ENCODE measurements at regions not wholly inside any gene's neighbourhood (a gene's known extent, or its start where the extent isn't known, plus 50 kb on each side); places are given as distances from the start of the nearest gene placed in this dataset.

DNA sequence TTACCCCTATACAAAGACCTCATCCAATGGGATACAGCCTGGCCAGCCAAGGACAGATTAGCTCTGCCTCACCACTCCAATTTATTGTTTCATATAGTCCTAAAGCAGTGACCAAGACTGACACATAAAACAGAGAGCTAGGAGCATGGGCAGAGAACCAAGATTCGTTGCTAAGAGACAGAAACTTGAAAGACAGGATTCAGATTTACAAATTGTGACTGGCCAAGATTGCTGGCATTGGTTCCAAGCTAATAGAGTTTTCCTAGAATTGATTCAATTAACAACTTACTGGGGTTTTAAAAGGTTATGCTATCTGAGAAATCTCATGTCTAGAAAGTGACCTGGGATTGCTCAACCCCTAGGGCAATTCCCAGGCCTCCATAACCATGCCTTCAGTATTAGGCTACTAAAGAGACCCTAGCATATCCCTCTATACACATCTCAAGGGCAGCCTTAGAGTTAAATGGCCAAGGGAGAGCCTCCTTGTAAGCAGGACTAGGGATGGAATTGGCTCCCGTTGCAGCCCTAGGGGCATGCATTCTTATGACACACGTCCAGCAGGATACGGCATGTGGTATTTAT lies 75.6 kb downstream of the ICOS start:
- peak in 19 of 56 donors; percentile 2 to 62 (median 25) for DNase-seq

DNA sequence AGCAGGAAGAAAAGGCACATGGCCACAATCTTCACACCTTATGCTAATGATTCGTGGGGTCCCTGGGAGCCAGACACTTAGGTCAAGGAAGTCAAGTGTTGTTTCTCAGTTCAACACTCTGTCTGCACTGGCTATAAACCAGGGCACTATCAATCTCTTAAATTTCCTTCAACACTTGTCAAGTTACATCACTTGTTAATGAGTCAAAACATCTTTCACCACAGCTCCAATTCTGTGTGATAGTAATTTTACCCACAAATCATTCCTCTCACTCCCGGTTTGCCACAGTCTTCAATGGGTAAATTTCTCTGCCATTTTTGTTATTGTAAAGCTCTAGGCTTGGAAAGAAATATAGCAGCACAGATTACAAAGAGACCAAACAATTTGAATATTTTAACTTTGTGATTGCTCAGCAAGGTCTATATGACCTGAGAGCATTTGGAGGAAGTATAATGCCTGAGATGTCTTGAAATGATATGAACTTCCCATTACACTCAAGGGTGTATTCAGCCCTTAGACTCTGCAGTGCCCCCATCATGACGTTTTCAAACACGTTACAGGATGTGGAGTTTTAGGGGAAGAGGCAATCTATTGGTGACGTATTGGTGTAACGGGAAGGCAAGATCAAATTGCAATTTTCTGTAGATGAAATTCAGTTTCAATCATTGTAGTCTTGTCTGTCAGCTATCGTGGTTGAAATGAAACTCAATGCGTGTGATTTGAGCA lies 78.7 kb downstream of the ICOS start:
- DNase-seq: no peak

DNA sequence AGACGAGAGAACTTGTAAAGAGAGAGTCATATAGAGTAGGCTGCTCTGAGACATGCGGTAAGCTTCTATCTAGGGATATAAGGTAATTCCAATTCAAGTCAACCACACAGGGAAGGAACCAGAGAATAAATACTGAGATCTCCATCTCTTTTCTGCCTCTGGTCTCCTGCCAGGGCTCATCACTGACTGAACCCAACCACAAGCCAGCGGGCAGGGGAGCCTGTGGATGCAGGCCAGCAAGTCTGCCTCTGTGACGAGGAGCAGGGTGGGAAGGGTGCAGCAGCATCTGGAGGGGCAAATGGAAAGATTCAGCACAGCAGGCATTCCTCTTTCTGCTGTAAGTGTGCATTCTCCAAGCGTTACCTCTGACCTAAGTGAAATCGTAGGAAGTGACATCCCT lies 82.2 kb downstream of the ICOS start:
- DNase-seq: no peak

DNA sequence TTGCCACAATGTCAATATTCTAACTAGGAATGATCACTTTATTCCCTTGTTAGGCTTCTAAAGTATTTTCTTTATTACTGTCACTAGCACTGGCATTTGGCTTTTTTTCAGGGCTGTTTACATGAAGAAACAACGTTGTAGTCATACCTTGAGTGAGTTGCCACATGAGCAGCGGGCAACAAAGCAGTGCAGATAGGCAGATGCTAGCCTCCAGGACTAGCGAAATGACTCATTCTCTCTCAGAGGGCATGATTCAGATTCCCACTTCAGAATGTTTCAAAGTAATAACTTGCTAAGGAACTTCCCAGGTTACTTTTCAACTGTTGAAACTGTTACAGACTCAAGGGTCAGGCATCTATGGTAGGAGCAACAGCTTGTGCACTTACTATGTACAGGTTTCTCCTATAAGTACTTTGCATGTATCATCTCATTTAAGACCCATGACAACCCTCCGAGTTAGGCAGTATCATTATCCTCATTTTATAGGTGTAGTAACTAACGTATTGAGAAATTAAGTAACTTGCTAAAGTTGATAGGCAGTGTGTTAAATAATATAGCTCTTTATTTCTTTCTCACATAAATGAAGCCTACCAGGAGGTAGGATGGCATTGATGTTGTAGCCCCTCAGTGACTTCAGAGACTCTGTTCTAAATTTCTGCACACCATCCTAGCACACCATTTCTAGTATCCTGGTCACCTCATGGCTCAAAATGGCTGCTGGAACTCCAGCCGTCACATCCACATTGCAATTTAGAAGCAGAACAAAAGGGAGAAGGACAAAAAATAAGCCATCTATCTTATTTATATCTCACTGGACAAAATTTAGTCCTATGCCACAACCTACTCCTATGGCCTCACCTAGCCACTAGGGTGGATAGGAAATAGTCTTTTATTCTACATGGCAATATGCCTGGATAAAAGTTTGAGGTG lies 83.3 kb downstream of the ICOS start:
- no peak for DNase-seq

DNA sequence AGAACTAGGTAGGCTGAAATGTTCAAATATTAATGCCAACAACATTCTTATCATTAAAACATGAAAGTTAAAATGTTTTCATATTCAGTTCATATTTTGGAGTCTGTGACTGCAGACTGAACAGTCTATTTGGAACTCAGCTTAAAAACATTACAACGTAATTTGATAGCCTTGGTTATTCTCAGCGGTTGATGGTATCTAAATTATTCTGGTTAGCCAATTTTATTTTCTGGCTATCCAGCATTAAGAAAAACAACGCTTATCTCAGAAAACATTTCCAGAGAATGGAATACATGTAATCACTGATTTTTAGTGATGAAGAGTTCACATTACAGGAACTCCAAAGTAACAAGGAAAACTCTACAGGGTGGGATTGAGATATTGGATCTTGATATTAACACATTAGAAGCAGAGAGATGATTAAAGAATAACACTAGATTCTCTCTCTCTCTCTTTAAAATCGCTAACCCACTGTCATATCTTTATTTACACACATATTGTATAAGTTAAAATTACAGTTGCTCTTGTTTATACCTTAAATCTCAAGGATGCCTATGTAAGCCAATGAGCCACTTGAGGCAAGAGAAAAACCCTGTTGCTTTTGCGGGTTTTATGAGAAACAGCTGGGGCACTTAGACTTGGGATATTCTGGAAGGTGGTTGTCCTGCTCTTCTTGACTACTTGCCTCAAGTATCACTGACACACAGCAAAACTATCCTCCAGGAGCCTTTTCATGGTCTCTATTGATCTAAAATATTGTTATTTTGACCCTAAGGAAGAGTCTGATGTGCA lies 84.9 kb downstream of the ICOS start:
- DNase-seq: no peak

DNA sequence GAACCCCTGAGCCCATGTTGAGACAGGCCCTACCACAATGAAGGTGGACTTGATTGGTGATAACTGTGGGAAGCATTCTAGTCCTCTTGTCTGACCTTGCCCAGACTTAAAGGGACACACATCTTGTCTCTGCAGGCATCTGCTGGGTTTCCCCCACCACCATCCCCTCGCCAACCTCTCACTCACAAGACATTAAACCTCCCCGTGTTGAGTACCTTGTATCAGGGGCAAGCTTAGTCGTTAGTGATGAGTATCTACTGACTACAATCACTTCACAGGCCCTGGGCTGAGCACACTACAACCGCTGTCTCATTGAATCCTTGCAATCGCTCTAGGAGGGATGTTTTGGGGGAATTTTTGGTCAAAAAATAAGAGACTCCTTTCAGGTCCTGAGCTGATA lies 86.0 kb downstream of the ICOS start:
- DNase-seq: no peak

DNA sequence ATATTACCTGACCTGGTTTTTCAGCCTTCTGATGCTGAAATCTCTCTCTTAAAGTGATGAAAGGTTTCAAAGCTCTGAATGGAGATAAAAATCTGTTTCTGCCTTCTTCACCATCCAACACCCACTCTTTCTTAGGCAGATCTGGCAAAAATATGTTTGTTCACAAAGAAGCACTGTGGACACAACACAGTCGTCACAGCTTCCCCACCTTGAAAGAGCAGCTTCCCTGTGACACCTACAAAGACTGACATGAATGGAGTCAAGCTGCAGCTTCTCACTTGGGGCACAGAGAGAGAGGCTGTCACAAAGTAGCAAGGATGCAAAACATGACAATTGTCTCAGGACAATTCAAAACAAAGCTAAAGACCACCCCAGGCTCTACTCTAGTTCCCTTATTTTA lies 86.5 kb downstream of the ICOS start:
- DNase-seq: no peak

DNA sequence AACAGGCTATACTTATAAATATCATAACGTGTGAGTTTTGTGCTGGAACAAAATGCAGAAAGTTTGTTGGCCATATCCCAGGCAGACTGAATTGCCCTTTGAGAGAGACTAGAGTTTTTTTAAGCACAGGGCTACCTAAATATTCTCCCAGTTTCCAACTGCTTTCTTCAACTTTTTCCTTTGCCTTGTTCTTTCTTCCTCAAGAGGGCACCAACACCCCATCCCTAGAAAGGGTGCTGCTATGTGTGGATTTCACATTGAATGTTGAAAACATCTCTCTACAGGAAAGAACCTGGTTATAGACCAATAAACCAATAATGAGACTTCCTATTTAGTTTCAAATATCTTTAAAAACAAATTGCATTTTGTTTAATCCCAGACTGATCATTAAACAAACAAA lies 87.9 kb downstream of the ICOS start:
- DNase-seq: peak in 6 of 56 donors; percentile 0 to 42 (median 4)

DNA sequence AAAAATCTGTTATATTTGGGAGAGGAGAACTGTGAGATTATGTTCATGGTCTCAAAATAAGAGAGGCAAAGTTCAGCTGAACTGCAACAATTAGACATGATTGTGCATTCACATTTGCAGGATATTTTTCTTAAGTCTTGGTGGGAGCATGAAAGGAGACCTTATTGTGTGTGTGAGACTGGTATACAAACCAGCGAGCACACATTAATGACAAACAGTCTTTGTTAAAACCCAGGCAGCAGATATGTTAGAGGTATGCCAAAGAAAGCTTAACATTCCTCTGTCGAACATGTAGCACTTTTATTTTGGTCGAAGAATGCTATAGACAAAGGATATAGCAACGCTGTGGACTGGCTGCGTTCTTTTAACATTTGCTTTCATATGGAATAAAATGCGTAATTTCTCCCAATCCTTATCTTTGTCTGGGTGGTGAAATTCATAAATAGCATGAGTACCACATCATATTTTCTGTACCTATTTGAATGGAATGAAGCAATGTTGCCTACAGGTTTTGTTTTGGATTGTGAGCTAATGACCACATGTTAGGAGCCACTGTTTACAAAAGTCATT lies 88.4 kb downstream of the ICOS start:
- DNase-seq: no peak

DNA sequence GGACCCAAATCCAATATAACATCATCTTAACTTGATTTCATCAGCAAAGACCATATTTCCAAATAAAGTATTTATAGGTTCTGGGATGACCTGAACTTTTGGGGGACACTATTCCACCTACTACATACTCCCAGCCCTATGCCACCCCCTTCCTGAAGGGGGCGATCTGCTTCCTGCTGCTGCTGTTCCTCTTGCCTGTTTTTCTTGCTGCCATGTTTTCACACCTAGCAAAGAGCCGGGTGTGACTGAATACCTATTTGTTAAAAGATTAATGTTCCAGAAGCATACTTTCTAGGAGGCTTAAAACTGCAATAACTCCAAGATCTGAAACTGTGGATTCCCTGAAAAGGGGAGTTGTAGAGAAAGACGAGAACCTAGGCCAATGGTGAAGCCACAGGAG lies 89.7 kb downstream of the ICOS start:
- DNase-seq: no peak

DNA sequence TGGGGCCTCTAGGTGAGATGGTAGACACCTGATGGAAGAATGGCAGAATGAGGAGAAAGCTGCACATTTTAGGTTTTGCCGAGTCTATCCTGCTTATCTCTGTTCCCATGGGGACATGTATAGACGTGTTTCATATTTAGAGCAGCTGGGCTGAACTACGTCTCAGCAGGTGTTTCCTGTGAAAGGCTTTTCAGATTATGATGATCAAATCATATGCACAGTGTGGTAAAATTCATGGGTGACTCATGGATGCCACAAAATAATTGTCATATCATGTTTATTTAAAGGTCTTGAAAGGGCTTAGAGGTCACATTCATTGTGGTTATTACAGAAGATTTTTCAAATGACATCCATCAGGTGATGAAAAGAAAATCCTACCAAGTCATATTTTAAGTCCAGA lies 90.5 kb downstream of the ICOS start:
- DNase-seq: no peak

DNA sequence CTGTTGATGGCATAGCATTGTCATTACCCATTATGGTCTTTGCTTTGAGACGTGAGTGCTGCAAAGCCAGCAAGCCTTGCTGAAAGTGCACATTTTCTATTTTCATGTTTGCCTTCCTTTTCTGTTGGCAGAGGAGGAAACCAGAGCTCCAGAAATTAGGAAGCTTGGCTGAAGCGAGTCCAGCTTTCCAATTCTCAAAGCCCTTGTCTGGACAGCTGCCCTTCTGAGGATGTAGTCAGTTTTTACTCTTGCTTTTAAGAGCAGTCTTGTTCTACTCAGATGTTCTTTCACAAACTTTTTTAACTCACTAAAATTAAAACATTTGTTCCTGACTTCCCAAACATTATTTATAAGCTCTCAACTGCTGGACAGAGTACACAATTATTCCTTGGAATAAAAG lies 93.8 kb downstream of the ICOS start:
- DNase-seq: peak in 2 of 56 donors; percentile 26 to 38

DNA sequence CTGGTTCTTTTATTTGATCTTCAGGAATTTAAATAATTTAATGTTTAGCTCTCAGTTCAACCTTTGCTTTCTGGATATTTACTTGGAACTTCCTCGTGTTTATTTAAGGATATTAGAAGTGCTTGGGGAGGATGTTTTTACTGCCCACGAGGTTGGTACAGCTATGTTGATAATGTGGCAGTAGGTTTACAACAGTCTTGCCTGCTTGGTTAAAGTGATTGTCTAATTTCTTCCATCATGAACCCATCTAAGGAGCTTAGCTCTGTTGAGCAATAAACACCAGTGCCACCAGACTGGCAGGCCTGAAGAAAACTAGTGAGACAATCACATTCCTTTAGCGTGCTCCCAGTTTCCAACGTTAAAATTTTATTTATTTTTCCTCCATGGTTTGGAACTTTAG lies 94.5 kb downstream of the ICOS start:
- DNase-seq: no peak

DNA sequence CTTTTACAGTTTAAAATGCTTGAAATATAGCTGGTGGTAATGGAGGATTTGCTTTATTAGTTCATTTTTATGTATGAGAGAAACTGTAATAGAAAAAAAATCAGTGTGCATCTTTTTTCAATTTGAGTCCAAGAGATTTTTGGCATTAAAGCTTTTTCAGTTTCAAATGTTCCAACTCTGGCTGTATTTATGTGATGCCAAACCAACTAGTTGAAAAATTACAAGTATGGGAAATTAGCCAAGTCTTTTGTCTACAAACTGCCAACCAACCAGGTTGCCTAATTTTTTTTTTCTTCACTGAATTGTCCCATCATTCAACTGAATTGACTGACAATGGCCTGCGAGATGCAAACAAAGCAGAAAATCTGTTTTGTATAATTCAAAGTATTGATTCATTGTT lies 95.7 kb downstream of the ICOS start:
- no peak for DNase-seq

DNA sequence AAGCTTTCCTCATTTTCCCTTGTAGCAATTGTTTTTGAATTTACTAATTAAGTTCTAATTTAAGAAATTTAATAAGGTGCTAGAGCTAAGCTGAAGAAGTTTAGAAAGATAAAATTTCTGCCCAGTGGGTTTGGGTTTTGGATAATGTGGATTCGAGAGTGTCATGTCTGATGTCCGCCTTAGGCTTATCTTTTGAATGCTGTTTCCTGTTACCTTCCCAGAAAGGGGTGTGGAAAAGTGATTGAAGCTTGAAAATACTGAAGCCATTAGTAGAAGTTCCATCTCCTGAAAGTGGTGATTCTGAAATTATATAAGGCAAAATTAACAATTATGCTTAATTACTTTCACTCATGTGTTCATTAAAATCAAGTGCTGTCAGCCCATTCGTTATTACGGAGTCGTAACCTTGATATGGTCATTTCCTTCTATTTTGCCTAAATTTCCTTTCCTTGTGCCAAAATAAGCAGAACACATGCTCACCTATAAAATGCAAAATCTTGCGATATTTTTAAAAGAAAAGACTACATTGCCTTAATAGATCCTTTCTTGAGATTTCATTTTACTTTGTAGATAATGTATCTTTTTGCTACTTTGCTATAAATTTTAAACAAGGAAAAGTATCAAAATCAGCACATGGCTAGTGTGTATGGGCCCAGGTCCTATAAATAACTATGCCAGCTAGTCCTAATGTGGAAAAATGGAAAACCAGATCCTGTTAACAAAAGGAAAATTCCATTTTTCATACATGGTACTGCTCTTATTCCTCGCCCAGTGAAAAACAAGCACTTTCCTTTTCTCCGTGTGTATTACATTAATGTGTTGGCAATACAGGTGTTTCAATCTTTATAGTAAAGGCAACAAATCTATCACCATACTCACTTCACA lies 97.3 kb downstream of the ICOS start:
- DNase-seq: no peak

DNA sequence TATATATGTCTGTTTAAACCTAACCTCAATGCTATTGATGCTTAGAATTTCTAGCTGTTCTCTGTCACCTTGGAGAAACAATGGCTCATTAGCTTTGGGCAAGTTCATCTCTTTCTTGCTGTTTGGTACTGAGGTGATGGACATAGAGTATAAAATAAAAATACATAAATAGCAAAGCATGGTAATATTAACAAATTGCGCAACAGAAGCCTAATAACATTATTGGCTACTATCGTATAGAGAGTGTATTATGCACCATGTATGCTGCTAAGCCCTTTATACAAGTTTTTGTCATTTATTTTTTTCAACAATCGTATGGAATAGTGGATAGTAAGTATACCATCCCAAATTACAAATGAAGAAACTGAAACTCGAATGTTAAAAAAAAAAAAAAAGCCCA lies 100.1 kb downstream of the ICOS start:
- DNase-seq: no peak

DNA sequence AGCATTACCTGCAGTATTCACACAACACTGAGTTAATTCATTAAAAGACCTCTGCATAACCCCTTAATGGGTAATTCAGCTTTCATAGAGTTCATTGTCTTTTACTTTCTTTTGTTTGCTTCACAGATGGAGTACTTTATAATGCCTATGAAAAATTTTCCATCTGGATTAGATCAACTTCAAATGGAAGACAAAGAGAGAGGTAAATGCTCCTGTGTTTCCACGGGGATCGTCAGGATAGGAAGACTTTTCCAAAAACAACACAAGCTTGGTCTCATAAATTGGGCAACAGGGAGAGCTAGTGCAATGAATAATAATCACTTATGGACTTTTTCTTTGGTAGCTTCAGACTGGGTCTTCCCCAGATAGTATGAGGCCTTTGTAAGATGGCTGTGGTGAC lies 100.7 kb downstream of the ICOS start:
- DNase-seq: no peak

DNA sequence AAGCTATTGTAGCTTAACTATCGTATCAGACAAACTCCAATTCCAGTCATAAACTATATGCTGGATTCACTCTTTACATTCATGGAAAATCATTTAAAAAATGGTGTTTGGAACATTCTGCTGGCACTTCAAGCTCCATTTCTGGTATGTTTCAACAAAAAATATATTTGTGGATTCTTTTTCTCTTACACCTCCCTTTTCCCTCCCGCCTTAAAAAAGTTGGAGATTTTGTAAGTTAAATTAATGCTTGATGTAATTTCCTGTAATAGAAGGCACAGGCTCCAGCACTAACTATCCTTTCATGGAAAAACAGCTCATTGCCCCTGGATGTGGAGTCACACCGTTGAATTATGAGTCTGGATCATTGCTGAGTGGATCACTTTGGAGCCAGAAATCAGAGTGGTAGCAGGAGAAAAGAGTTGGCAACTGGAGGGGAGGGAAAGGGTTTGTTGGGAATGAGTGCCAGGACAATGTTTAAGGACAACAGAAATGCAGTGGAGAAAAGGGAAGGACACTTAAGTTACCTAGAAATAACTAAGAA lies 102.8 kb downstream of the ICOS start:
- DNase-seq: no peak

DNA sequence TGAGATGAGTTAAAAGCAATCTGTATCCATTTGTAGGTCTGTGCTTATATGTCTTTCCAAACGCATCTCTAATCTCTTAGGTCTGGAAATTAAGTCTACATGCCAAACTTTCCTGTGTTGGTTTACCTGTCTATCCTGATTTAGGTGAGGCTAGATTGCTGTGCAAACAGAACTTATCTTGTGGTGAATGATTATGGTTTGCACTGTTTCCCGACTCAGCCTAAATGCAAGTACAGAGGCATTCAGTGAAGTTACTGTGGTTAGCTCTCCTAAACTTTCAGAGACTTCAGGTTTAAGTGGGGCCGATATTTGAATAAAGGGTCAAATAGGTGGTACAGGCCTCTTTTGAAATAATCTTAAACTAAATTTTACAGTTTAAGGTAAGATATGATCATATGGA lies 103.5 kb downstream of the ICOS start:
- no peak for DNase-seq

DNA sequence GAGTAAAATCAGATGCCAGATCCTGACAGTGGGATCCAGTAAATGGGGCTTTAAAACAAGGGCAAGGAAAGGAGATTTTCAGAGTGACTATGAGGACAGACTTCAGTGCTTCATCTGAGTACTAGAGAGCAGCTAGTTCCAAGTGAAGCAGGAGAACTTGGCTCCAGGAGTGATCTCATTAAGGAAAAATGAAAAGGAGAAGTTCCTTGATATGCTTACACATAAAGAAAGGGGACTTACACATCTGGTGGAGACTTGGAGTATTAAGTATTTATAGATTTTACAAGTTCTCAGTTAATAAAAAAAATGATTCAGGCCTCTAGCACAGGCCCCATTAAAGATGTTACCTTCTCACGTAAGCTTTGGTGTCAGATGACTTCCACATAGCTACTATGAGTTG lies 105.8 kb downstream of the ICOS start:
- no peak for DNase-seq
